ENCODE measurements at regions not wholly inside any gene's neighbourhood (a gene's known extent, or its start where the extent isn't known, plus 50 kb on each side); places are given as distances from the start of the nearest gene placed in this dataset.

DNA sequence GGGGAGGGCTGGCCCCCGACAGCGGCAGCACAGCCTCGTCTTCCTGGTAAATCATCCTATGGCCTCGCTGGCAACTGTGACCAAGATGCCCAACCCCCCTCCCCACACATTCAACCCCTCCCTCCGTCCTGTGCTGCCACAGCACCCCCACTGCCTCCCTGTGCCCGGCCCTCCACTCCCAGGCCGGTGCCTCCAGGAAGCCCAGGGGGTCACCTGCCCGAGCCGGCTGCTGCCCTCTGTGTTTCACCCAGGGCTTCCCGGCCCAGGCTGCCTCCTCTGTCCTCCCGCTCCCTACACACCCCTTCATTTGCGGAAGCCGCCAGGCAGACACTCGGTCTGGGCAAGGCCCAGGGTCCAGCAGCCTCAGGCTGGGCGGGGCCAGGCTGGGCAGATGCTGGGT lies 188.6 kb downstream of the RBFOX3 start:
- no peak for DNase-seq (ENCODE audit: low read depth)

DNA sequence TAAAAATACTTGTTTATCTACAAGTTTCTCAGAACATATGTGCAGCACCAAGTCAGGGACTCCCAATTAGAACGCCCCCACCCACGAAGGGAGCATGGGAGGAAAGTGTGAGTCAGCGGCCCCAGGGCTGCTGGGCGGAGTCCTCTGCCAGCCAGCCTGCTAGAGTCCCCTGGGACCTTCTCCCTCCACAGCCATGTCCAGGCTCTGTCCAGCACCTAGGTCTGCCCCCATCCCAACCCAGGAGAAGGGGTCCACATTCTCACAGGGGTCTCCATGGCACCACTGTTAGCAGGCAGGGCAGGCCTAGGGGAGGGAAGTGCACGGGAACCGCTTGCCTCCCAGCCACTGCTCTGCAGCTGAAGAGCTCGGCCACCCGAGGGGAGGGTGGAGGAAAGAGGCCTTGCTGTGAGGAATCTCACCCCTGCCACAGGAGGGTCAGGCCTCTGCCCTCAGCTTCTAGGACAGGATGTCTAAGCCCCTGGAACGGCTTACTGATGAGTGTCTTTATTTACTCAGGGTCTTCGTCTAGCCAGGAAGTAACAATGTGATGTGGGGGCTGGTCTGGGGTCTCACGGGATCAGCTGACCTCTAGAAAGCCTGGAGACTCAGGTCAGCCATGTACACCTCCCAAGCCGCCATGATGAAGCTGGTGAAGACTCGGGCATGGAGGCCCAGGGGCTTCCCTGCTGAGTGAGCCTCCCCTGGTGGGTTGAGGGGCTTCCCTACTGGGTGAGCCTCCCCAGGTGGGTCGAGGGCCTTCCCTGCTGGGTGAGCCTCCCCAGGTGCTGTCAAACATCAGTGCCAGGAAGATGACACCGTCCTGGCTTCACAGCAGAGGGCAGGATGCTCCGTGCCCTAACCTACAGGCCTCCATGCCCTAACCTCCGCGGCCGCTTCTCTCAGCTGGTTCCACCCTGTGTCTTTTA lies 190.3 kb downstream of the RBFOX3 start:
- DNase-seq (ENCODE audit: low read depth): peak; percentile 78

DNA sequence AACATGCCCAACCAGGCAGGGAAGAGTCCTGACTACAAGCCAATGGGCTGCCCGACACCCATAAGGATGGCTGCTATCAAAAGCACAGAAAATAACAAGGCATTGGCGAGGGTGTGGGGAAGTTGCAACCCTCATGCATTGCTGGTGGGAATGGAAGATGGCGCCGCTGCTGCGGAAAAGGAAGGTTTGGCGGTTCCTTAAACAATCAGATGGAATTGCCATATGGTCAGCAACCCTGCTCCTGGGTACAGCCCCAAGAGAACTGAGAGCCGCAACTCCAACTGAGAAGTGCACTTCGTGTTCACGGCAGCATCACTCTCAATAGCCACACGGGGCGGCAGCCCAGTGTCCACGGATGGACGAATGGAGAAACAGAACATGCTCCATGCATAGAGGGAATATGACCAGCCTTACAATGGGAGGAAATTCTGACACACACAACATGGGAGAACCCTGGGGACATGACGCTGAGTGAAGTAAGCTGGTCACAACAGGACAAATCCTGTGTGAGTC lies 193.3 kb downstream of the RBFOX3 start:
- no peak for DNase-seq (ENCODE audit: low read depth)

DNA sequence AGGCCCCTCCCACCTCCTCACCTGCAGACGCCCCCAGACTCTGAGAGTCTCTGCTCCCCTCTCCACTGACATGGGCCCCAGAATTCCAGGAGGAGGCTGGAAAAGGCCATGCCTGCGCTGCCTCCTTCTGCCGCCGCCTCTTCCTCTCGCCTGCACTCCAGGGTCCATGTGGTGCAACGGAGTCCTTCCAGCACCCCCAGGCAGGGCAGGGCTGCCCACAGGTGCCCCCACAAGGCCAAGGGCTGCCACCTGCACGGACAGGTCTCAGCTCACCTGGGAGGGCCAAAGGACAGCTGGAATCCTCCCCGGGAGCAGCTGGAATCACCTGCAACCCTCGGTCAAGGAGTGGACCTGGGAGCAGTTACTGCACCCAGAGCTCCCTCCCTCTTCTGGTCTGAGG lies 194.9 kb downstream of the RBFOX3 start:
- DNase-seq (ENCODE audit: low read depth): no peak

DNA sequence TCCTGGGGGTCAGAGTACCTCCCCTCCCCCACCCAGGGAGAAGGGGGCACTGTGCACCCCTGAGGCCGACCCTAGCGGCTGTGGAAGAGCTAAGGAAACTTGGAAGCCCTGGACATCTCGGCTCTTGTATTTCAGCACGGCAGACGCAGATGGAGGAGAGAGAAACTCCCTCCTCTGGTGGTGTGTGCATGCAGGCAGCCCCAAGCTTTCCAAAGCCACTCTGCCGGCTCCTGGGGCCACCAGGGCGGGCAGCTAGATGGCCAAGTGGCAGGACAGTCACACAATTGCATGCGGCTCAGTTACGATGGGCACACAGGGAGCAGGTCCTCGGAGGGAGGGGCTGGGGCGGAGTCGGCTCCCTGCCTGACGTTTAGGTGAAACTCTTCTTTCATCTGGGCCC lies 195.5 kb downstream of the RBFOX3 start:
- DNase-seq (ENCODE audit: low read depth): no peak

DNA sequence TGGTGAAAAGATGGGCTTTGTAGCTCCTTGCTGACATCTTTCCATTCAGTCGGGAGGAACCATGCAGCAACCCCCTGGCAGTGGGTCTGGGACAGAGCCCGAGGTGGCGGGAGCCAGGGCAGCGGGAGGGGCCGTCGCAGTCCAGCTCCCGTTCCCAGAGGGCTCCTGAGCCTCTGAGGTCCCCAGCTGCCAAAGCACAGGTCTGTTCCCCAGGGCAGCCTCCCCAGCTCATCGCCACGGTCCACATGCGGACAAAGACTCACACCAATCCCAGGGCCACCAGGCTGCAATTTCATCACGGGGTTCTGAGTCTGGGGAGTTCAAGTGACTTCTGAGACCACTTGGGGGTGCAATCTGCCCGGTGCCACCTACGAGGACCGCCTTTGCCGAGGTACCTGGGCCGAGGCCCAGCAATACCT lies 196.0 kb downstream of the RBFOX3 start:
- no peak for DNase-seq (ENCODE audit: low read depth)

DNA sequence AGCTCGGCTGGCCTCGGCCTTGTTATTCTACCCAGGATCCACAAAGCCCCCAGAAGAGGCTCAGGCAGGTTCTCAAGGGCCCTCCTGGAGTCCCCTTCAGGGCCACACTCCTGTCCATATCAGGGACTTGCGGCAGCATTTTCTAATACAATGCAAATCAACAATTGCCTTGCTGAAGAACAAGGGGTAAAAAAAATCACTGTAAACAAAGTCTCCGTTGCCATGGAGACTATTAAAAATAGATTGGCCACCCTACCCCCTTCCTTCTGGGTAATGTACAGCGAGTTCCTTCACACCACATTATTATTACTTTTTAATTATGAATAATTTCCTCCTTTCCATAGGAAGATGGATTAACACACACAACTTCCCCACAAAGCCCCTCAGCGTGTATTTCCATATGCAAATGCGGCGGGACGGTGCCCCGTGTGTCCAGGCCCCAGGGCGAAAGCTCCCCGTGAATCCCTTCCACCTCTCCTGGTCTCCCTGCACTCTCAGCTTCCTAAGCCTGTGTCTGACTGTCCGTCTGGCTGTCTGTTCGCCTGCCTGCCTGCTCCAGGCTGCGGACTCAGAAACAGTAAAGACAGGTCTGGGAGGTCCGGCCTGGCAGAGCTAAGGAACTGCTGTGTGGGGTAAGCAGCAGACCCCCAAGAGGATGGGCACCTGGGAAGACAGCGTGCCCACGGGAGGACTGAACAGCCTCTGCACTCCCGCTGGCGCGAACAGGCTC lies 196.6 kb downstream of the RBFOX3 start:
- no peak for DNase-seq (ENCODE audit: low read depth)

DNA sequence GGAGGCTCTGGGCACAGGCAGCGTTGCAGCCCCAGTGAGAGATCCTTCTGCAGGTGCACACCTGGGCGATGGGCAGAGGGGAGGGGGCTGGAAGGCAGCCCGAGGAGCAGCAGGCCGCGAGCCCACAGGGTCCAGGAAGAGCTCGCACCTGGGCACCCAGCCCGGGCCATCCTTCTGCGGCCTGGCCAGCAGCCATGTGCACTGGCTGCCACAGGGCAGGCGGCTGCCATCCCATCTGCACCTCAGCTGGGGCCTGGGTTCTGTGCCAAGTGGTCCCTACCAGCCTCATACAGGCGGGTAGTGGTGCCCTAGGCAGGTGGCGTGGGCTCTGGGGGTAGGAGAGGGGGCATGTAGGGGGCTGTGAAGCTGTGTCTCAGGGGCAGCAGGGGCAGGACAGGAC lies 197.2 kb downstream of the RBFOX3 start:
- no peak for DNase-seq (ENCODE audit: low read depth)

DNA sequence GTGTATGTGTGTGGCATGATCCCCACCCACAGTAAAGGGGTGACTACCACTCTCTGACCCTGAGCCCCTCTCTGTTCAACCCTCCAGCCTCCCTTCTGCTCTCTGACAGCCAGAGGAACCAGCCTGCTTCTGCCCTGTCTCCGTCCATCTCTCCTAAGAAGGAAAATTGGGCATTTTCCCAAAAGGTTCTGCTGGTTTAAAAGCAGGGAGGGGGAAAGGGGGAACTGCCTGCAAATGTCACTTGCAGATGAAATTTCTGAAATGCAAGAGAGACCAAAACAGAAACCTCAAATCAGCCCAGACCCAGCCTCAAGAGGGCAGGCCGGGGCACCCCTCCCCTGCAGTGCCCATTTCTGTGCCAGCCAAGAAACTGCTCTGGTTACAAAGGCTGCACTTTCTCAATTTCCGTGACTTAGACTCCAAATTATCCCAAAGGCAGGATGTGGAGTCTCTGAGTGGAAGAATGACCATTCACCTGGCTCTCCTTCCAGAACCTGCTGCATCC lies 197.9 kb downstream of the RBFOX3 start:
- no peak for DNase-seq (ENCODE audit: low read depth)

DNA sequence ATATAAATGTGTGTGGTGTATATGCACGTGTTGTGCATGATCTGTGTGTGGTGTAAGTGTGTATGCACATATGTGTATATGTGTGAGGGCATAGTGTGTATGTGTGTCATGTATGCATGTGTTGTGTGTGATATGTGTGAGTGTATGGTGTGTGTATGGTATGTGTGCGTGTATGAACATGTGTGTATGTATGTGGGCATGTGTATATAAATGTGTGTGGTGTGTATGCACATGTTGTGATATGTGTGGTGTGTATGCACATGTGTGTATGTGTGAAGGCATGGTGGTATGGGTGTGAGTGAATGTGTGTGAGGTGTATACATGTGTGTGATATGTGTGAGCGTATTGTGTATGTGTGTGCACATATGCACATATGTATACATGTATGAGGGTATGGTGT lies 198.7 kb downstream of the RBFOX3 start:
- no peak for DNase-seq (ENCODE audit: low read depth)

DNA sequence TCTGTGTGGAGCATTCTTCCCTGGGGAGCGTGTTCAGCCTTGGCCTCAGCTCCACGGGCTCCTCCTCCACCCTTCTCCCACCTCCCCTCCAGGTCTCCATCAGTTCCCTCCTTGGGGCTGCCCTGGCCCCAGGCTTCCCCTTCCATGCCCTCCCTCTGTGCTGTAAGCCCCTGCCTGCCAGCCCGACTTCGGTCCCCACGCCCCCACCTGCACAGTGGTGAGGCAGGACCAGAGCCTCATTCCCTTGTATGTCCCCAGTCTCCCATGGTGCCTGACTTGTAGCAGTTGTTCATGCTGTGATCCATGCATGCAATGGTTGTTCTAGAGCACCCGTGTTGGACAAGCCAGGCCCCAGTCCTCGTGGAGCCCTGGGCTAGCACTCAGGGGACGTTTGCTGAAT lies 199.4 kb downstream of the RBFOX3 start:
- no peak for DNase-seq (ENCODE audit: low read depth)

DNA sequence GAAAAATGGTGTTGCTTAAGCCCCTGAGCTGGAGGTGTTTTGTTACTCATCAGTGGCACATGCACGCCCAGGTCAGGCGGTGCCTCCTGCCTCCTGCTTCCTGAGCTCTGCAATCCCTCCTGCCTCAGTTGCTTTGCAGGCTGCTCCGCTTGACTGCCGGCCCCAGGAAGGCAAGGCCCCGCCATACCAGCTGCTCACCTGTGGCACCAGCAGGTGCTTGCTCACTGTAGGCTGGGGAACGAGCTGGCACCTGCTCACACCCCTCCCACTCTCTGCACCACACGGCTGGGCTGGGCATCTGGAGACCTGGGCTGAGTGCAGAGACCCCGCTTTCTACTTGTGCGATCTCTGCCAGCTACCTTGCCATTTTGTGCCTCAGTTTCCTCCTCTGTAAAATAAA lies 200.2 kb downstream of the RBFOX3 start:
- DNase-seq (ENCODE audit: low read depth): no peak

DNA sequence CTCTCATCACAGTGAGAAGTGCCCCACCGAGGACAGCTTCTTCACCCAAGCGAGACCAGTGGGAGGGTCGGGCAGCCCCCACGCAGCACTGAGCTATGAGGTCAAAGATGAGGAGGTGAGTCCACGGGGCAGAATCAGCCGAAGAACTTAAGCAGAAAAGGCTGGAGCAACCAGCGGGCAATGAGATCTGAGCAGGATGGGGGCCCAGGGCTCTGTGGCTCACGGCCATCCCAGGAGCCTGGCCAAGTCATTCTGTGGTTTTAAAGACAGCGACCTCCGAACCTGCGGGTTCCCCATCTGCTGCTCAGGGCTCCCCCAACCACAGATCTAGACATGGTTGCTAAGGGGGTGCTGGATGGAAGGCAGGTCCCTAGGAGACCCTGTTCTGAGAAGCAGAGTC lies 202.6 kb downstream of the RBFOX3 start:
- no peak for DNase-seq (ENCODE audit: low read depth)

DNA sequence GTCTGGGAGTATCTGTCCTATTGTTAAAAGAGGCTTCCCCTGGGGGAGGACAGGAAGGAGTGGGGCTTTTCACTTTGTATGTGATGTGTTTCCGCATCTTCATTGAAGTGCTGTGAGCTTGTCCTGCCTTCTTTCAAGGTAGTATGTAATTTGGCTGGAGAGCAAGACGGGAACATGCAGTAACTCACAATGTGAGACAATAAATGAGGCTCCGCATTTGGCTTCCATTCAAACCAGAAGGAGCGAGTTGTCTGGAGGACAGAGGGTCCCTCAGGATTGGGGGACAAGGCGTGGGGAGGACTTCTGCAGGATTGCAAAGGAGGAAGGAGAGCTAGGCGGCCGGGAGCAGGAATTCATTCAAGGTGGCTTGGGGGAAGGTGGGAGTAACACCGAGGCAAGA lies 203.5 kb downstream of the RBFOX3 start:
- no peak for DNase-seq (ENCODE audit: low read depth)

DNA sequence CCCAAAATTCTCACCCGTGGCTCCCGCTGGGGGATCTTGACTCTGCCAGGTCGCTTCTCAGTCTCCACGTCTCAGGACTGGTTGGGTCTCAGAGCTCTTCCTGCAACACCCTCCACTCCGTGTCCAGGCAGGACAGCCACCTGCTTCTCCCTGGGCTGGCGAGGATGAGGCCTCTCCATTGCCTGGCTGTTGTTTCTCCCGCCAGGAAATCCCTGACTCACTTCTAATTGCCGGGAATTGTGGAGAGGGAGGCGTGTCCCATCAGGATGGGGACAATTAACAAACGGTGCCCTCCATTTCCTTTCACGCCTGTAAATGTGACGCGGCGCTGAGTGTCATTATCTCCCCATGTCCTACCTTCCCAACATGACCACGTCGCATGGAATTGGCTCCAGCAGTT lies 204.5 kb downstream of the RBFOX3 start:
- DNase-seq (ENCODE audit: low read depth): peak; percentile 46

DNA sequence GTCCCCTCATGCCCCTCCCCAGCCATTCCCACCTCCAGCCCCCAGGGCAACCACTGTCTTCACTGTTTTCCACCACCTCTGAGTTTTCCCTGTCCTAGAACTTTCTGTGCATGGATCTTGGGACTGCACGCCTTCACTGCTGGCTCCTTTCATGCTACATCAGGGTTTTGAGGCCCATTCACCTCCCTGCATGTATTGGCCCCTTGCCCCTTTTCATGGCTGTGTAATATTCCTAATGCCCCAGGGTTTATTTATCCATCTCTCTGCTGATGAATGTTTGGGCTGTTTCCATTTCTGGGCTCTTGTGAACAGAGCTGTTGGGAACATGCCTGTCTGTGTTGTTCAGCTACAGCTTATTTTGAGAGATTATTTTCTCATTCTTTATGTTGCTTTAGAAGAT lies 205.0 kb downstream of the RBFOX3 start:
- DNase-seq (ENCODE audit: low read depth): no peak

DNA sequence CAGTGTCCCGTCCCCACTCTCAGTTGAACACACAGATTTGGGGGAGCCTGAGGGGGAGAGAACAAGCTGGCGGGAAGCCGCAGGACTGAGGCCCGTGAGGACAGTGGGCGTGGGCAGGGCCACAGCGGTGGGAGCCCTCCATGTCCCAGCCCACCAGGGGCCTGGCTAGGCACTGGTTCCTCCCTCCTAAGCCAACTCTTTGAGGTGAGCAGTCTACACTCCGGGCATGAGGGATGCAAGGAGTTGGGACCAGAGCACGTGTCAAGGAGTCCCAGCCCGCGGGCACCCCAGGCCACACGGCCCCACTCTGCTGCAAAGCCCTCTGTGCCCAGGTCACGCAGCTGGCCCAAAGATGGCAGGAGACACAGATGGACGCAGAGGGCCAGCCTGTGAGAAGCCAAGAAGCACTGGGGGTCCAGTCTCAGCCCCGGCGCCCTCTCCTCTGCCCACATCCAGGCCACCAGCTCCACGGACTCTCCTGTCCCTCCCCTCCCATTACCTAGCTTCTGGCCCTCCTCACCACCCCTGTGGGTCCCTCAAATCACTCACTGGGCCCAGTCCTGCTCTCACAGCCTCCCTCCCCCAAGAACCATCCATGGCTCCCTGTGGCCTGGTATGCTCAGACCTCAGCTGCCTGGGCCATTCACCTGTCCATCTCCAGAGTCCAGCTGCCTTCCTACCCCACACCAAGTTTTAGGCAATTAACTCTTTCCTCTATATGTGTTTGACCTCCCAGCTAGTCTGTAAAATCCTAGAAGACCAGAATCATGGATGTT lies 206.5 kb downstream of the RBFOX3 start:
- no peak for DNase-seq (ENCODE audit: low read depth)

DNA sequence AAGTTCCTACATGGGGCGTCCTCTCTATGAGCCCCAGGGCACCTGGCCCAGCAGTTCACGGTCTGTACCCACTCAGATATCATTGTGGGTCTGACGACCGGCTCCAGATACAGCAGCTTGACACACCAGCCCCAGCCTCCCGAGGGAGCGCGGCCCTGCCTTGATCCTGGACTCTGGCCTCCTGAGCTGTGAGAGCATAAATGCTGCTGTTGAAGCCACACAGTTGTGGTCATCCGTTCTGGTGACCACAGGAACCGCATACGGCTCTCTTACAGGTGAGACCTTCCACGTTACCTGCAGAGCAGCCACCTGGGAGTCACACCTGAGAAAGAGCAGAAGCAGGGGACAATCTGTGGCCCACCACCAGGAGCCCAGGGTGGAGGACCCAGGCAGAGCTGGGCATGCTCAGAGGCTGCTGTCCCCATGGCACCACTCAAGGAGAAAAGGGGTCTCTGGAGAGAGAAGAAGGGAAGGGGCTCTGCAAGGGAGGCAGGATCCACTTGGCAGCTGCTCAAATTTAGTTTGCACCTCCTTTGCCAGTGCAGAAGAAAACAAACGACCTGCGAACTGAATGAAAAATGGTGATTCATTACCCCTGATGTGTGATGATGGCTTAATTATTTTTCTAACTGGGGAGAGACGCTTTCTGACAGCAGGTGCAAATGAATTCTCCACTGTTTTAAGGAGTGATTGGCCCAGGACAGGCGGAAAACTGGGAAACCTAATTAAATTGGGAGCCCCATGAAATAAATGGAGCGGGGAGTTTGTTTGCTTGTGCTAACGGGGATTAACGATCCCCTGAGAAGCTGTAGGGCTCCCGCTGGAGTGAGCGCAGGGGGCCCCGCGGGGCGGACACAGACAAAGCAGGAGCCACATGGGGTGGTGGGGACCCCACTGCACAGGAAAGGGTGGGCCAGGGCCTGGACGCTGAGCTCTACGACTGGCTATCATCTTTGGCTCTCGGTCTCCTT lies 208.9 kb downstream of the RBFOX3 start:
- DNase-seq (ENCODE audit: low read depth): no peak

DNA sequence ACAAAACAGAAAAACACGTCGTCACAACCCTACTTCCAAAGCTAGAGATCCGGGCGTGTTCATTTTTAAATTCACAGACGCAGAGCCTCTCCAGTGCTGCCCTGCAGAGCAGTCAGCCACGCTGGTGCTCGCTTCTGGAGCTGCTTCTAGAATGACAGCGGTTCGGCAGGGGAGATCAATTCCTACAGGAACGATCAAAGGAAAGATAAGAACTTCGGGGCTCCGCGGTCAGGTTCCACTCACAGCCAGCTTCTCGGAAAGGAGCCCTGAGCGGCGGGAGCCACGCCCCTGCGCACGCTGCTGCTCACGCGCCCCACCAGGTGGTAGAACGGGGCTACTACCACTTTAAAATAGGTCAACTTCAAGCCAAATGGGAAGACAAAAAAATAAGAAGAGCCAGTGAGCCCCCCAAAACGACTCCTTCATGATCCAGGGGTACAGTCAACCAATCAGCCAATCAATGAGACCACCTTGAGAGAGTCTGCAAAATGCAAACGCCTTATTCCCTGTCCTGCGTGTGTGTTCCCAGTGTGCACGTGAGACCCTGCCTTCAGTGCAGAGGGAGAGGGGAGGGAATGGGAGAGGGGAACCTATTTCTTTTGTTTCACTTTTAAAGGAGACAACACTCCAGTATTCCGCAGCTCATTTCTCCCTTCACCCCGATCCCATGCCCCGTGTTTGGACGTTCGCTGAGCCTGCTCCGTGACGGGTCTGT lies 209.7 kb downstream of the RBFOX3 start:
- DNase-seq (ENCODE audit: low read depth): peak; percentile 62

DNA sequence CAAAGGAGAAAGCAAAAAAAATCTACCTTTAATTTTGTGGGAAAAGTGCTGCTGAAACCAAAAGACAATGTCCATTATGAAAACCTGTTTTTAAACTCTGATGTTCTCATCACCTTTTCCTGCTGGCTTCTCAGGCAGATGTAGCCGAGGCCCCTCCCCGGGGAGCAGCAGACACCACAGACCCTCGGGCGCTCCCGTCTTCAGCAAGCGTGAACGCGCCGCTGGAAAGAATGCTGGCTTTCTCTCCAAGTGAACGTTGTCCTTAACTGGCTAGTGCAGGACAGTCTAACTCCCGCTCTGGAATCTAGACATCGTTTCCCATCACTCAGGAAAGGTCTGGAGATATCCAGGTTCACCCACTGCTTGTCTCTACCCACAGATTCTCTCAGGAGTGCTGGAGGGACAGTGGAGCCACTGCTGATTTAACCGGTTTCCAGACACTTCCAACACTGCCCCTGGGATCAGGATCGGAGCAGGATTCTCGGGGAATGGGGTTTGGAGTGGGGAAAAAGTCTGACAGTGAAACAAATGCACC lies 211.2 kb downstream of the RBFOX3 start:
- no peak for DNase-seq (ENCODE audit: low read depth)

All from Daoy (cell line).